ENCODE measurements at regions not wholly inside any gene's neighbourhood (a gene's known extent, or its start where the extent isn't known, plus 50 kb on each side); places are given as distances from the start of the nearest gene placed in this dataset.

DNA sequence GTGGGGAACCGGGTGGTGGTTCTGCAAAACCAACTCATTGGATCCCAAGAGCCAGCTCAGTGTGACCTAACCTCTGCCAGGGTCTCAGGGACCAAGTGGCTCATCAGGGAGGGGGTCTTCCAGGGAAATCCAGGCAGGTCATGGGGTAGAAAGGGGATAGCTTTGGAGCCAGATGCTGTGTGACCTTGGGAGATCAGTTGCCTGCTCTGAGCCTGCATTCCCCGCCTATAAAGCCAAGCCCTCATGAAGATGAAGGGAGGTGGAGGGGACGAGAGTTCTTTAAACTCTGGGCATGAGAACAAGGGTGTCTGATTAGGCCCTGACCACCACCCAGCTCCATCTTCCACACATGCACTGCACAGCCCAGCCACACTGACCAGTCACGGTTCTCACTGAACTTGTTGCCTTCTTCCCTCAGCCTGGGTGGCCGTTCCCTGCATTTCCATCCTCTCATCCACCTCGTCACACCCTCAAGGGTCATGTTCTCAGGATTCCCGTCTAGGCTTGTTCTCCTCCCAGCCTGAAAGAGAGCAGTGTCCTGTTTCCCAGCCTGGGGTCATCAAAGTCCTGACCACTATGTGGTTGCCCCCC lies 475.5 kb downstream of the TBC1D22A start:
- TF ChIP-seq, protein P1, sequence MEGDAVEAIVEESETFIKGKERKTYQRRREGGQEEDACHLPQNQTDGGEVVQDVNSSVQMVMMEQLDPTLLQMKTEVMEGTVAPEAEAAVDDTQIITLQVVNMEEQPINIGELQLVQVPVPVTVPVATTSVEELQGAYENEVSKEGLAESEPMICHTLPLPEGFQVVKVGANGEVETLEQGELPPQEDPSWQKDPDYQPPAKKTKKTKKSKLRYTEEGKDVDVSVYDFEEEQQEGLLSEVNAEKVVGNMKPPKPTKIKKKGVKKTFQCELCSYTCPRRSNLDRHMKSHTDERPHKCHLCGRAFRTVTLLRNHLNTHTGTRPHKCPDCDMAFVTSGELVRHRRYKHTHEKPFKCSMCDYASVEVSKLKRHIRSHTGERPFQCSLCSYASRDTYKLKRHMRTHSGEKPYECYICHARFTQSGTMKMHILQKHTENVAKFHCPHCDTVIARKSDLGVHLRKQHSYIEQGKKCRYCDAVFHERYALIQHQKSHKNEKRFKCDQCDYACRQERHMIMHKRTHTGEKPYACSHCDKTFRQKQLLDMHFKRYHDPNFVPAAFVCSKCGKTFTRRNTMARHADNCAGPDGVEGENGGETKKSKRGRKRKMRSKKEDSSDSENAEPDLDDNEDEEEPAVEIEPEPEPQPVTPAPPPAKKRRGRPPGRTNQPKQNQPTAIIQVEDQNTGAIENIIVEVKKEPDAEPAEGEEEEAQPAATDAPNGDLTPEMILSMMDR (IDR thresholded peaks at IDR 0.05; ENCODE audit: insufficient read depth, low read depth, low read length, missing control alignments) = no peak
- no peak for DNase-seq (ENCODE audit: low read depth)
- no peak overlapping the region for H3K4me3 ChIP-seq (ENCODE audit: low read length)

DNA sequence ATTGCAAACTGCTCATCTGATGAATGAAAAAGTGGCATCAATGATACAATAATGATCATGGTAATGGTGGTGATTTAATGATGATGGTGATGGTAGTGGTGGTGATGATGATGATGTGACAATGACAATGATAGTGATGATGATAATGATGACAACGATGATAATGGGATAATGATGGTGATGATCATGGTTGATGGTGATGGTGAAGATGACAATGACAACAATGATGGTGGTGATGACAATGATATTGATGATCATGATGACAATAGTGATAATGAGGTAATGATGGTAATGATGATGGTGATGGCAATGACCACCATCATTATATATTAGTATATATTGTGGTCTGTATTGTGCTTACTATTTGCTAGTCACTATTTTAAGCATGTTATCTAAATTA lies 474.3 kb downstream of the TBC1D22A start:
- DNase-seq (ENCODE audit: low read depth) = no peak
- no peak overlapping the region for H3K4me3 ChIP-seq (ENCODE audit: low read length)
- TF ChIP-seq, protein P1 (IDR thresholded peaks at IDR 0.05; ENCODE audit: insufficient read depth, low read depth, low read length, missing control alignments) = no peak

- DNase-seq (ENCODE audit: low read depth) = no peak
- TF ChIP-seq, protein P1 (IDR thresholded peaks at IDR 0.05; ENCODE audit: insufficient read depth, low read depth, low read length, missing control alignments) = no peak
Measured at GRCh38 chr22:47236161-47236560, 473.7 kb downstream of the TBC1D22A start.

GRCh38 chr22:47233316-47234243 lies 471.1 kb downstream of the TBC1D22A start:
- H3K4me3 ChIP-seq (ENCODE audit: low read length) = no peak overlapping the region
- no peak for DNase-seq (ENCODE audit: low read depth)
- TF ChIP-seq, protein P1 (IDR thresholded peaks at IDR 0.05; ENCODE audit: insufficient read depth, low read depth, low read length, missing control alignments) = no peak

More at GRCh38 chr22:47236161-47236560, 473.7 kb downstream of the TBC1D22A start:
- H3K4me3 ChIP-seq (ENCODE audit: low read length) = no peak overlapping the region

DNA sequence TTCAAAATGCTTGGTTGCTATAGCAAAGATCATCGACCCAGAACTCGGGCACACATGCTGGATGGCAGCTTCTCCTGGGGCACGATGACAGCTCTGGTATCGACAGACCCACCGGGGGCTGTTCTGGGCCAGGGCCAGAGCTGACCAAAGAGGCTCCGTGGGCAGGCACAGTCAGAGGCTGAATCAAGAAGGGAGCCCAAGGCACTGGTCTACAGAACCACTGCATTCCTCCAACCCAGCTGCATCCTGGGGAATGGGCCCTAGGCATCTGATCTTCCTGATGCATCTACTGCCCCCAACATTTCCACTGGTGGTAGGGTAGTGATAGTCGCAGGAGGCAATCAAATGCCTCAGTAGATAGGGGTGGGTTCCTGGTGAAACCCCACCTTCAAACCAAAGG lies 470.3 kb downstream of the TBC1D22A start:
- no peak for DNase-seq (ENCODE audit: low read depth)
- no peak overlapping the region for H3K4me3 ChIP-seq (ENCODE audit: low read length)
- TF ChIP-seq, protein P1 (IDR thresholded peaks at IDR 0.05; ENCODE audit: insufficient read depth, low read depth, low read length, missing control alignments) = no peak

- DNase-seq (ENCODE audit: low read depth) = no peak
- TF ChIP-seq, protein P1 (IDR thresholded peaks at IDR 0.05; ENCODE audit: insufficient read depth, low read depth, low read length, missing control alignments) = no peak
- no peak overlapping the region for H3K4me3 ChIP-seq (ENCODE audit: low read length)
Measured at GRCh38 chr22:47232197-47232596, 469.7 kb downstream of the TBC1D22A start.

Measured in epithelial cell of esophagus (primary cell).